T47D (cell line): ENCODE measurements at regions not wholly inside any gene's neighbourhood (a gene's known extent, or its start where the extent isn't known, plus 50 kb on each side); places are given as distances from the start of the nearest gene placed in this dataset.

ENCODE experiments used
- DNase-seq, 2 experiments: peaks; one replicate each; pipeline versions ENCODE4 v3.0.0 to v3.0.0-alpha.2; 2011 to 2012; ENCODE audit warnings: low read depth in 1 of 2, low spot score in 1 of 2
- JUND ChIP-seq: IDR thresholded peaks from 2 replicates; pipeline ENCODE4 v1.6.1; 2012; ENCODE audit warnings: low read depth
- in situ Hi-C: cut with HindIII; loops from 2 replicates; pipeline ENCODE4 v1.10.0; 2016; ENCODE audit warnings: low sequenced_read_pairs, low pct_unique_long_range_greater_than_20kb

DNA sequence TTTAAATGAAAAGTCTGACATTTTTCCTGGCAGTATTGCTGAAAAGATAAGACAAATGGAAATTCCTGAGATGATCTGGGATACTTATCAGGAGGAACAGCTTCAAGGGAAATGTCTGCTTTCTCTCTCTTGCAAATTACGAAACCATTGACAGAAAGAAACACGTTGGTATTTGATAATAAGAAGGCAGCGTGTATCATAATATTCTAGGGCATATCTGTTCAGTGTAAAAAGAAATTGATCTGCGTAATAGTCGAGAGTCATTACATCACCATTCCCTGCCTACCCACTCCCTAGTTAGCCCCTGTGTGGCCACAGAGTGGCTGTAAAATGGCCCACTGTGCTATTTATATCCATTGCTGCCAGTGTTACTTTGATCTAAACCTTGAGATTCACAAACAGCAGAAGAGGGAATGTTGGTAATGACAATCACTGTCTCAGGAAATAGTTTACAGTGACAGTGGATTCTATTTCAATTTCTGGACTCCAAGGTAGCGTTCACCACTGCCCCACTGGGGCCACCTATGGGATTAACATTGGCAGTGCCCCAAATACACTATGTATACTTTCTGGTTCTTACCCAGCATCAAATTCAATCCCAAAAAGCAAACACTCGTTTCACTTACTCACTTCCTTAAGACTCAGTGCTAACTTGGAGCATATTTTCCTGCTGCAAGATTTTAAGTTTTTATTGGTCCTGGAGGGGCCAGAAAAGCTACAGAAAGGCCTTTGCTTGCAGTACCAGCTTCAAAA is 133.4 kb upstream of the GAS1 start:
- DNase-seq = peak; percentile 21 to 58
- in situ Hi-C loops = no loop called here
- TF ChIP-seq JUND = no peak

DNA sequence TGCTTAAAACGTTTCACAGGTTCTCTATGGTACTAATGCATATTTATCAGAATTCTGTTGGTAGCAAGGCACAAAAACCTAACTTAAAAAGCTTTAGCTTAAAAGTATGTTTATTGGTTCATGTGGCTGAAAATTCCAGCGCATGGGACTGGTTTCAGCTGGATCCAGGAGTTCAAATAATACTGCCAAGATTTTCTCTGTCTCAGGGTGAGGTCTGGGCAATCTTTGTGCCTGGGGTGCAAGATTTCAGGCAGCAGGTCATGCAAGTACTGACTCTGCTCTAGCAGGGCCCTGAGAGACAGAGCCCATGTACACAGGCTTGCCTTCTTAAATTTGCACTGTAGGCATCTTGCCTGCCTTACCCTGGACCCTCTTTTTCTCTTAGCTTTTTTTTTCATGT is 134.2 kb upstream of the GAS1 start:
- in situ Hi-C loops = no loop called here
- no peak for TF ChIP-seq JUND

DNA sequence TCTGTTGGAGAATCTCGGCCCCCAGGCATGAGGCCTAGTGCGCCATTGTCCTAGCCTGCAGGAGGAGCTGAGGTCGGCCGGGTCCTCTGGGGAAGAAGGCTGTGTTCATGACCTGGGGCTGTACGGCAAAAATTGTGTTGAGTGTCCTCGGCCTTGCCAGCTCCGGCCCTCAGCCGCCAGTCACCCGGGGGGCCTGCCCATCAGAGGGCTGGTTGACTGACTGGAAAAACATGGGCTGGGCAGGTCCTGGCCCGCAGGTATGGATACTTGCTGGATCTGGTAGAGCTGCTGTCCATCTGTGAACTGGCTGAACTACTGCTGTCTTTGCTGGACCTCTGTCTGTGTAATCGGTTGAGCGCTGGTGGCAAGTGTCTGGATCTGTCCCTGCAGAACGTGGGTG is 136.7 kb upstream of the GAS1 start:
- TF ChIP-seq JUND = no peak
- in situ Hi-C loops = no loop called here
- DNase-seq = no peak

More for the DNA sequence above, 134.2 kb upstream of the GAS1 start:
- no peak for DNase-seq

DNA sequence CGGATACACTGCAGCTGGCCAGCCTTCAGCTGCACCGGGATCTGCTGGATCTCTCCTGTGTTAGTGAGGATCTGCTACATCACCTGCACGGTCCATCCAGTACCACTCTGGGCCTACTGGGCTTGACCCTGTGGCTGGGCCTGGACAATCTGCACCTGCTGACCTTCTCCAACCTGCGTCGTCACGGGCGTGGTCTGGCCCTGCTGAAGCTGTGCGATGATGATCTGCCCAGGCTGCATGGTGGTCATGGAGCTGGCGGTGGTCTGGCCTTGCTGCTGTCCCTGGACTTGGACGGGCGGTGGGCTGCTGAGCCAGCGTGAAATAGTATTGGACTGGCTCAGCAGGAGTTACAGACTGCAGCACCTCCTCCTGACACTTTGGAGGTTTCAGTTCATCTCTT is 137.1 kb upstream of the GAS1 start:
- no peak for DNase-seq
- in situ Hi-C loops = no loop called here
- TF ChIP-seq JUND = no peak

DNA sequence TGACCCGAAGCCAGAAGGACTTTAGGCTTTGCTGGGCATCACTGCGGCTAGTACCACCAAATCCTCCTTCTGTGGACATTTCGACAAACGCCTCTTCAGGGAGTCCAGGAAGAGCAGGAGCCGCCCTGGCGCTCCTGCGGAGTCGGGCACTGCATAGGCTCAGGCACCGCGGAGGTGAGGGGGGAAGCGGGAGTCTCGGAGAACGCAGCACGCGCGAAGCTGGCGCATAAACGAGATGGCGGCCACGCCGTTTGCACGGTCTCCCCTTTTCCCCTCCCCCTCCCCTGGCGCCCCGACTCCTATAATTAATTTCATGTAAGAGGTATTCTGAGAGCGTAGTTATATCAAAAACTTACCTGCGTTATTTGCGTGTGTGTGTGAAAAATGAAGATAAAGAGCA is 137.8 kb upstream of the GAS1 start:
- TF ChIP-seq JUND = no peak
- in situ Hi-C loops = no loop called here
- no peak for DNase-seq

DNA sequence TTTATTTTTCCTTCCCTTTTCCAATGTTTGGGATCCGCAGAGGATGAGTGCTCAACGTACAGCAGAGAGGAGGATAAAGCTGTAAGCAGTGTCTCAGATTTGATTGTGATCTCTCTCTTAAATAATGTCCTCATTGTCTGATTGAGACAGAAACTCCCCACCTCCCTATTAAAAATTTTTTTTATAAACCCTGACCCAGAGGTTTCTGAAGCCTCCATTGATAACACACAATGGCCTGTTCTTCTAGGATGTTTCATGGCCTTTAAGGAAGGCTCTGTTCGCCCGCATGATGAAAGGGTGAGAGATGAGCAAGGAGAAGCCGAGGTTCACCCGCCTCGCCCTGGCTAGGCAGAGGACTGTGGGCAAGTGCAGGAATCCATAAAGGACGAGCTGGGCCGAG is 138.2 kb upstream of the GAS1 start:
- no peak for TF ChIP-seq JUND
- in situ Hi-C loops = no loop called here
- no peak for DNase-seq

DNA sequence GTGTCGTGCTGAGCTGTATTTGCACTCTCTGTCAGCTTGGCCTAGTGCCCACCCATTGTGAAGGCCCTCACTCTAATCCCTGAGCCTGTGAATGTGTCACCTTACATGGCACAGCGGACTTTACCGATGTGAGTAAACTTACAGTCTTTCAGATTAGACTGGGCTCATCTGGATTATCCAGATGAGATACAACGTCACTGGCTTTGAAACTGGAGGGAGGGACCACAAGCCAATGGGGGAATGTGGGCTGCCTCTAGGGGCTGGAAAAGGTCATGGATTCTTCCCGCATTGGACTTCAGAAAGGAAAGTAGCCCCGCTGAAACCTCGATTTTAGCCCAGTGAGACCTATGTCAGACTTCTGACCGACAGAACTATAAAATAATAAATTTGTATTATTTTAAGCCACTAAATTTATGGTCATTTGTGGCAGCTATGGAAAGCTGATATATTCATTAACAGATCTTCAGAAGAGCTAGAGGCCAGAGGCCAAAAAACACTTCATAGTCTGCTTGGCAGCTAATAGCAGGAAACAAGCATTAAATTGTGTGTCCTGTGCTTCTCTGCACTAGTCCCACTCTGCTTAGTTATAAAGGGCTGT is 139.0 kb upstream of the GAS1 start:
- DNase-seq = no peak
- in situ Hi-C loops = no loop called here
- no peak for TF ChIP-seq JUND

DNA sequence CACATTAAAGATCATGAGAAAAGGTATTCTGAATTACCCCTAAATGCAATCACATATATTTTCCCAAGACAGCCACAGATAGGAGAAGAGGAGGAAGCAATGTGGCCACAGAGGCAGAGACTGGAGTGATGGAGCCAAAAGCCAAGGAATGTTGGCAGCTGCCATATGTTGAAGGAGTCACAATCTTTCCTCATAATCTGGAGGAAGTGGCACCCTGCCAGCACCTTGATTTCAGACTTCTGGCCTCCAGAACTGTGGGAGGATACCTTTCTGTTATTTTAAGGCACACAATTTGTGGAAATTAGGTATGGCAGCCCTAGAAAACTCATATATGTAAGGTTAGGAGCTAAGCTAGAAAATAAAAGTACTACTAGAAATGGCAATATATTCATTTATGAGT is 139.9 kb upstream of the GAS1 start:
- in situ Hi-C loops = no loop called here
- DNase-seq = no peak
- TF ChIP-seq JUND = no peak

DNA sequence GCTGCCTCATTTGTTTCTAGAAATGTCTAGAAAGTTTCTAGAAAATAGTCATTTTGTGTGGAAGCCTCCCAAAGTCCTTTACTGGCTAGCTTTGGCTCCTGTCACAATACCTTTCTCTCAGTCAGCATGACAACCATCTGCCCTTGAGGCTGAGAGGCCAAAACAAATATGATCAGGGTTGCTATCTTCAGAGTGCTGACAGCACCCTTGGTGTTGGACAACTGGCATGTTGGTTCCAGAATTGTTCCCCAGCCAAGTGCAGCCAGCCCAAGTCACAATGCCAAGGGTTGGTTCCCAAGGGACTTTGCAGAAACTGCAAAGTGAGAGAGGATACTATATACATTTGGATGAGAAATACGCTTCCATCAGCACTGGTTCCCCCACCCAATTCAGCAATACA is 140.9 kb upstream of the GAS1 start:
- no peak for TF ChIP-seq JUND
- peak in 1 of 2 experiments; percentile 4 for DNase-seq
- in situ Hi-C loops = no loop called here

DNA sequence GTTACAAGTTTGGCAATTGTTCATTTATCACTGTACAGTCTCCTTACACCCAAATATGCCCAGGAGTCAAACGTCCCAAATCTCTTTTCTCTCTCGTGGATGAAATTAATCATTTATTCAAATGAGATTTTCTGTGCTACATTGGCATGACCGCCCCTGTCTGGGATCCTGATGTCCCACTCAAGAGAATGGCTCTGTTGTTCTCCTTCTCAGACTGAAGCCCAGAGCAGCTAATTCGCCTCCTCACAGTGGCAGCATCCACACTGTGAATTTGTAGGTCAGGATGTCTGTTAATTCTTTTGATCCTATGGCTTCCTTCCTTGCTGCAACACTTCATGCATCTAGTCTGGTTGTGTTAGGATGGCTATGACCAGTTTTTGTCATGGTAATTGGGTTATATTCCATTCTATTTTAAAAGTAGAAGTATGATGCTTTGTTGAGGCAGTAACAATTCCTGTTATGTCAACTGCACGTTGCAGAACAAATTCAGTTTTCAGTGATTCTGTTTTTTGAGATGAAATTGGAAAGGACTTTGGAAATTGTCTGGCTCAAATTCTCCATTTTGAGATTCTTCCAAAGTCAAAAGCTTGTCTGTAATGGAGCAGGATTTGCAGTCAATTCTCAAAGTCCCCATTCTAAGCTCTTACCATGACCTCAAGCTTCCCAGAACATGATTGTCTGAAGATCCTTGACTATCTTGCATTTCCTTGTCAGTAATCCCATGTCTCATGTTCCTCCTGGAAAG is 141.5 kb upstream of the GAS1 start:
- no peak for DNase-seq
- in situ Hi-C loops = no loop called here
- TF ChIP-seq JUND = no peak

DNA sequence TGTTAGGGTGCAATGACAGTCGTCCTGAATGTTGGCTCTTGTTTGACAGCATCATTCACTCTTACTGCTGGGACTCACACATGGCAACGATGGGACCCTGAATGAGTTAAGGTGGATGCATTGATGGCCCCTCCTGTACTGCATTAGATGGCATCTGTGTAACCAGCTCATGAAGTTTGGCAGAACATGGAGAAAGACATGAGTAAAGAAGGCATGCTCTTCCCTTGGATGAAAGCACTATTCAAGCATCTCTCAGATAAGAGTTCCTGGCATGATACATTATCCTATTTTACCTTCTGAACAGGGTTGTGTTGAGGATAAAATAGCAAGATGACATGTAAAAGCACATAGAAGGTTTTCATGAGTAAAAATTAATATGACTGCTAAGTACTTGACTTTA is 142.2 kb upstream of the GAS1 start:
- no peak for DNase-seq
- in situ Hi-C loops = no loop called here
- TF ChIP-seq JUND = no peak

DNA sequence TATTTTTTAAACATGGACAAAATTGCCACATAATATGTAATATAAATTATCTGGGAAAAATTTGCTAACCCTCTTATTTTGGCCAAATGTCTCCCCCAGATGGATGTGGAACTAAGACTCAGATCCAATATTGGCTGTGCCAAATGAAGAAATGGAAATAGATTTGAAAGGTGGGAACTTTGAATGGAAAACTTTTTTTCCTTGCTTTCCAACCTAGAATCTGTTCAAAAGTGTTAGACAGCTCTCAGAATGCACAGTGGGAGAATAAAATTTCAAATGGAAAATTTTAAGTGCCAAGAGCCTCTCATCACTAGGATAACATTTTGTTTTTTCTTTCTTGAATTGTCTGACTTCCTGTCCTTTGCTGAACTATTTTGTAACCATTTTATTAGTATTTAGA is 142.6 kb upstream of the GAS1 start:
- in situ Hi-C loops = no loop called here
- no peak for DNase-seq
- TF ChIP-seq JUND = no peak

DNA sequence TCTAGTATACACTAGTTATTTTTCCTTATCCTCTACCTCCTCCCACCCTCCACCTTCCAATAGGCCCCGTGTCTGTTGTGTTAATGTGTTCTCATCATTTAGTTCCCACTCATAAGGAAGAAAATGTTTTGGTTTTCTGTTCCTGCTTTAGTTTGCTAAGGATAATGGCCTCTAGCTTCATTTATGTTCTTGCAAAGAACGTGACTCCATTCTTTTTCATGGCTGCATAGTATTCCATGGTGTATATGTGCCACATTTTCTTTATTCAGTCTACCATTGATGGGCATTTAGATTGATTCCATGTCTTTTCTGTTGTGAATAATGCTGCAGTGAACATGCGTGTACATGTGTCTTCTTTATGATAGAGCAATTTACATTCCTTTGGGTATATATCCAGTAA is 146.5 kb upstream of the GAS1 start:
- in situ Hi-C loops = no loop called here
- DNase-seq = no peak

DNA sequence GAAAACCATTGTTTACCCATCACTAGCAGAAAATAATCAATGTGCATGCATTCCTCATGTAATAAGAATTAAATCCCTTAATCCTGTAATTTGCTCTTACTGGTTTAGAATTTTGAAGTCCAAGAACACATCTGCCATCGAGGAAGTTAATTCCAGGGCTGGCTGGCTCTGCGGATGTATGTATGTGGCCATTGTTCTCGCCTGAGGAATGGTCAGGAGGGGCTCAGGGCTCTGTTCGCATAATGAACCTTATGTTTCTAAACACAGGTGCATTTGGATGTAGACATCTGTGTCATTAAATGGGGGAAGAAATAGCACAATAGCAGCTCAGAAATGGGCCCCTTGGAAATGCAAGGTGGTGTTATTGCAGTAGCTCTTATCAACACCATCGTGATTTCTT is 148.6 kb upstream of the GAS1 start:
- DNase-seq = no peak
- no peak for TF ChIP-seq JUND
- in situ Hi-C loops = no loop called here

More for the DNA sequence above, 146.5 kb upstream of the GAS1 start:
- no peak for TF ChIP-seq JUND
